PC-3 (cell line): ENCODE measurements at regions not wholly inside any gene's neighbourhood (a gene's known extent, or its start where the extent isn't known, plus 50 kb on each side); places are given as distances from the start of the nearest gene placed in this dataset.

Source experiments
- ATAC-seq: fragments of 200-7000 bp; cut with Tn5 transposase; 2 replicates; pipeline ENCODE4 v1.9.1; 2020; ENCODE audit warnings: mild to moderate bottlenecking, moderate library complexity
- BruUV-seq: library from RNA; stranded (reverse); fragments of 400-500 nt; replicated peaks from 2 replicates; lab custom pipeline; 2021; lab: Mats Ljungman, UMichigan
- CTCF ChIA-PET: fragments of 300-600 bp; sonication (Branson Sonifier 250); formaldehyde crosslinking; loops from one replicate; lab custom pipeline; 2022; ENCODE audit warnings: antibody characterized with exemption; lab: Charles Lee
- POLR2A ChIA-PET: fragments of 300-600 bp; sonication (Branson Sonifier 250); formaldehyde crosslinking; loops from one replicate; lab custom pipeline; 2022; ENCODE audit warnings: antibody characterized with exemption; ENCODE audit not compliant: unreplicated experiment; lab: Charles Lee
- DNase-seq: peaks from one replicate; pipeline ENCODE4 v3.0.0-alpha.2; 2015
- H2AFZ ChIP-seq: fragments of 300-600 bp; sonication (generic); 2 replicates; pipeline ENCODE4 v1.6.0; 2016; ENCODE audit warnings: antibody characterized with exemption, low read length
- H3F3A ChIP-seq: fragments of 300-600 bp; sonication (generic); one replicate; pipeline ENCODE4 v1.6.0; 2017; ENCODE audit warnings: antibody characterized with exemption, low read length, control low read depth, mild to moderate bottlenecking; ENCODE audit not compliant: unreplicated experiment
- H3K27ac ChIP-seq: fragments of 300-600 bp; sonication (generic); 2 replicates; pipeline ENCODE4 v1.5.1; 2016; ENCODE audit warnings: mild to moderate bottlenecking, low read length
- H3K27me3 ChIP-seq: fragments of 300-600 bp; sonication (generic); 2 replicates; pipeline ENCODE4 v1.6.1; 2016; ENCODE audit warnings: low read length, mixed read lengths
- H3K36me3 ChIP-seq: fragments of 300-600 bp; sonication (generic); 2 replicates; pipeline ENCODE4 v1.6.1; 2016; ENCODE audit warnings: low read depth, mixed run types, low read length, mixed read lengths
- H3K4me1 ChIP-seq: fragments of 300-600 bp; sonication (generic); 2 replicates; pipeline ENCODE4 v1.5.1; 2016; ENCODE audit warnings: low read length; ENCODE audit not compliant: insufficient read depth
- H3K4me2 ChIP-seq: fragments of 300-600 bp; sonication (generic); 2 replicates; pipeline ENCODE4 v1.6.0; 2016; ENCODE audit warnings: low read length
- H3K4me3 ChIP-seq: fragments of 300-600 bp; sonication (generic); 2 replicates; pipeline ENCODE4 v1.5.1; 2016; ENCODE audit warnings: mild to moderate bottlenecking, low read length, mixed read lengths
- H3K79me2 ChIP-seq: fragments of 300-600 bp; sonication (generic); 2 replicates; pipeline ENCODE4 v1.6.1; 2017; ENCODE audit warnings: low read length, mixed read lengths
- H3K9ac ChIP-seq: fragments of 300-600 bp; sonication (generic); 2 replicates; pipeline ENCODE4 v1.6.0; 2016; ENCODE audit warnings: mild to moderate bottlenecking, low read length
- H3K9me2 ChIP-seq: fragments of 300-600 bp; sonication (generic); replicated peaks from 2 replicates; pipeline ENCODE4 v1.6.1; 2016; ENCODE audit warnings: mixed run types, low read length, mixed read lengths
- H3K9me3 ChIP-seq: fragments of 300-600 bp; sonication (generic); 2 replicates; pipeline ENCODE4 v1.6.1; 2016; ENCODE audit warnings: low read length, mixed read lengths
- H4K20me1 ChIP-seq: fragments of 300-600 bp; sonication (generic); 2 replicates; pipeline ENCODE4 v1.6.1; 2016; ENCODE audit warnings: low read length, mixed read lengths
- EZH2 ChIP-seq: fragments of 300-600 bp; sonication (generic); IDR thresholded peaks from one replicate; pipeline ENCODE4 v1.6.1; 2017; ENCODE audit warnings: antibody characterized with exemption, mild to moderate bottlenecking, low read length; ENCODE audit not compliant: unreplicated experiment
- EZH2phosphoT487 ChIP-seq: fragments of 300-600 bp; sonication (generic); IDR thresholded peaks from 2 replicates; pipeline ENCODE4 v1.6.1; 2018; ENCODE audit warnings: mild to moderate bottlenecking, antibody characterized with exemption, low read length, borderline replicate concordance
- intact Hi-C: fragments of 100-400 bp; cut with micrococcal nuclease; formaldehyde crosslinking; loops from 2 replicates; pipeline ENCODE4 v1.9.0; 2023
- TF ChIP-seq, protein P1 (sequence below): fragments of 300-600 bp; sonication (generic); conservative IDR thresholded peaks from 2 replicates; pipeline ENCODE4 v1.5.1; 2017; ENCODE audit warnings: antibody characterized with exemption, low read depth, mild to moderate bottlenecking, low read length

DNA sequence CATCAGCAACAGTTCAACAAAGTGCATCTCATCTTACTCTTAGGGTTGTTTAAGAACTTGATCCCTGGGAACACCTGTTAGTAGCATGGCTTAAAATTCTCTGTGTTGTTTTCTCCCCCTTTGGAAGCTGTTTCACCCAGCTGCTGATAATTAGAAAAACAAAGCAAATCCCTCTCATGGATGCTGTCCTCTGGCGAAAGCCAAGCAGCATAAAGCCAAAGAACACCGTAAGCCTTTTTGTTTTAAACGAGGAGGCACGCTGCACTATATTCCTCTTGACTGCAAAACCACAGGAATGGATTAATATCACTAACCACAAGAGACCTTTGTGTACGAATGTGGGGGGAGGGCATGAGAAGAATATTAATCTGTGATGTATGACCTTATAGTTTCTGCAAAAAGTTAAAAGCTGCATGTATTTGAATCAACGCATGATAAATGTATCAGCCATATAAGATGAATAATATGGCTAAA lies 923.2 kb downstream of the LTN1 start:
- no peak for ATAC-seq
- Histone ChIP-seq H3K36me3 (no peaks in the 10 kb centered on the region), H3K27me3 (no peaks in the 10 kb centered on the region), H3K9me2 (no peaks in the 10 kb centered on the region), H3K4me1 (no peaks in the 10 kb centered on the region), H4K20me1 (no peaks in the 10 kb centered on the region), H3K9me3 (0 out of 2 replicates have a peak, but pooled peaks cover 3% of the 10 kb centered on the region), H3F3A (no peaks in the 10 kb centered on the region), H3K9ac (no peak overlapping the region), H3K27ac (no peak overlapping the region), H3K79me2 (no peaks in the 10 kb centered on the region), H3K4me2 (no peak overlapping the region), H2AFZ (no peak overlapping the region), H3K4me3 (no peak overlapping the region)
- ChIA-PET POLR2A (no interaction called here), CTCF (no interaction called here)
- BruUV-seq: no TSS peak
- peak; percentile 17 for DNase-seq
- TF ChIP-seq, protein P1, sequence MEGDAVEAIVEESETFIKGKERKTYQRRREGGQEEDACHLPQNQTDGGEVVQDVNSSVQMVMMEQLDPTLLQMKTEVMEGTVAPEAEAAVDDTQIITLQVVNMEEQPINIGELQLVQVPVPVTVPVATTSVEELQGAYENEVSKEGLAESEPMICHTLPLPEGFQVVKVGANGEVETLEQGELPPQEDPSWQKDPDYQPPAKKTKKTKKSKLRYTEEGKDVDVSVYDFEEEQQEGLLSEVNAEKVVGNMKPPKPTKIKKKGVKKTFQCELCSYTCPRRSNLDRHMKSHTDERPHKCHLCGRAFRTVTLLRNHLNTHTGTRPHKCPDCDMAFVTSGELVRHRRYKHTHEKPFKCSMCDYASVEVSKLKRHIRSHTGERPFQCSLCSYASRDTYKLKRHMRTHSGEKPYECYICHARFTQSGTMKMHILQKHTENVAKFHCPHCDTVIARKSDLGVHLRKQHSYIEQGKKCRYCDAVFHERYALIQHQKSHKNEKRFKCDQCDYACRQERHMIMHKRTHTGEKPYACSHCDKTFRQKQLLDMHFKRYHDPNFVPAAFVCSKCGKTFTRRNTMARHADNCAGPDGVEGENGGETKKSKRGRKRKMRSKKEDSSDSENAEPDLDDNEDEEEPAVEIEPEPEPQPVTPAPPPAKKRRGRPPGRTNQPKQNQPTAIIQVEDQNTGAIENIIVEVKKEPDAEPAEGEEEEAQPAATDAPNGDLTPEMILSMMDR: no peak
- TF ChIP-seq EZH2 (no peak), EZH2phosphoT487 (no peak)
- intact Hi-C loops: loop anchor here (5.0 kb wide), 1 partner anchor 268 kb away; no protein-coding TSS in a partner anchor

DNA sequence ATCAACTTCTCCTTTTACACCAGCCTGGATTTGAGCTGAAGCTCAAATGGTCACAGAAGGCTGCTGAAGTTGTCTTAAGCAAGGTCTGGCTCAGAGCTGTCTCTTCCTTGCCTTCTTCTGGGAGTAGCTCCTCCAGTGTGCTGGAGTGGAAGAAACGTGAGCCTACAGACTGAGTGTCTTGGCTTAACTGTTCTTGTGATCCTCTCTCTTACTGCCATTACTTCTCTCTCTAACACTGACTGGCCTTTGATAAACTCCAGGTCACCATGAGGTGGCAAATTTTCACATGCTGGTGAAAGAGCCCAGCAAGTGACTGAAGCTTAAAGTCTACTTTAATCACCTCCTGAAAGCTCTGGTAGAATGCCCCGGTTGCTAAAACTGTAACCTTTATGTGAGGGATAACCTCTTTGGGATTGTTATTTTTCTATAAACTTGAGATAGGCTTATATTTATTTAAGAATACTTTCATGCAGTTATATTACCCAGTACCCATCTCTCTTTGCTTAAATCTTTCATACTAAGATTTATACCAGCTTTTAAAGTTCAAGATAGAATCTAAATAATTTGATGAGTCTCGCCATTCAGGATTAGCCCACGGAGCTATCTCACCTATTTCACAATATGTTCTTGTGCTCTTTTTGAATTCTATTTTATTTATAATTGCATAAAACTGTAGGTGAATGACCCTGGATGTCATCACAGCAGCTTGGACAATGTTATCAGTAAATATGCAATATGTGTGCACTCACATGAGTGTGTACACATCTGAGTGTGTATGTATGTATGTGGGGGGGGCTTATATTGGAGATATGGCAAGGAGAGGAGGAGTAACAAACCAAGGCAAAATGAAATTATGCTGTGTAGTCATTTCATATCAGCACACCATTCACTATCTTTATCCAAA lies 924.0 kb downstream of the LTN1 start:
- H4K20me1 ChIP-seq: no peaks in the 10 kb centered on the region
- peak overlapping the region; percentile 19; the same call in 1 of the 2 replicates for H2AFZ ChIP-seq
- H3K4me1 ChIP-seq: no peaks in the 10 kb centered on the region
- H3K4me3 ChIP-seq: no peak overlapping the region
- ChIA-PET POLR2A (no interaction called here), CTCF (no interaction called here)
- no peaks in the 10 kb centered on the region for H3K9me2 ChIP-seq
- no peaks in the 10 kb centered on the region for H3K79me2 ChIP-seq
- H3K9ac ChIP-seq: no peak overlapping the region
- no TSS peak for BruUV-seq
- H3K4me2 ChIP-seq: no peak overlapping the region
- intact Hi-C loops: loop anchor here (5.0 kb wide), 1 partner anchor 269 kb away; no protein-coding TSS in a partner anchor
- no peak overlapping the region for H3K27ac ChIP-seq
- ATAC-seq (no peak), DNase-seq (no peak)
- no peaks in the 10 kb centered on the region for H3F3A ChIP-seq
- H3K9me3 ChIP-seq: 0 out of 2 replicates have a peak, but pooled peaks cover 3% of the 10 kb centered on the region
- H3K36me3 ChIP-seq: no peaks in the 10 kb centered on the region
- no peak for TF ChIP-seq EZH2
- no peak for TF ChIP-seq EZH2phosphoT487
- TF ChIP-seq, protein P1: no peak
- no peaks in the 10 kb centered on the region for H3K27me3 ChIP-seq
